DMS53 treated with DMSO at 0.1 percent for 48 hours (cell line): ENCODE measurements at regions not wholly inside any gene's neighbourhood (a gene's known extent, or its start where the extent isn't known, plus 50 kb on each side); places are given as distances from the start of the nearest gene placed in this dataset.
"Not testable (repeated sequence)": the region's sequence is repeated elsewhere in the genome, so short reads cannot be mapped to it uniquely, and the experiment has no call there.

Experiments
- DNase-seq: peaks from one replicate; lab custom pipeline; 2025; ENCODE audit not compliant: unreplicated experiment; lab: John Stamatoyannopoulos, UW

- no peak for DNase-seq
These were observed 54.0 kb upstream of the ANKRD28 start for GRCh38 chr3:15851735-15852134.

- peak; percentile 13 for DNase-seq
These were observed 61.0 kb upstream of the ANKRD28 start for GRCh38 chr3:15858547-15859506.

- DNase-seq = peak; percentile 5
These were observed 61.8 kb upstream of the ANKRD28 start for GRCh38 chr3:15859507-15860013.

GRCh38 chr3:15860014-15860934 is 62.5 kb upstream of the ANKRD28 start:
- DNase-seq = no peak

GRCh38 chr3:15861163-15861562 is 63.4 kb upstream of the ANKRD28 start:
- DNase-seq = no peak

GRCh38 chr3:15872807-15873206 is 75.0 kb upstream of the ANKRD28 start:
- DNase-seq = no peak

- no peak for DNase-seq
These were observed 75.6 kb upstream of the ANKRD28 start for GRCh38 chr3:15873415-15873814.

- no peak for DNase-seq
These were observed 77.4 kb upstream of the ANKRD28 start for GRCh38 chr3:15875016-15875689.

- DNase-seq = no peak
These were observed 78.9 kb upstream of the ANKRD28 start for GRCh38 chr3:15876669-15877068.

- DNase-seq = no peak
These were observed 80.0 kb upstream of the ANKRD28 start for GRCh38 chr3:15877813-15878212.

- DNase-seq = not testable (repeated sequence)
These were observed 82.0 kb upstream of the ANKRD28 start for GRCh38 chr3:15879787-15880186.

GRCh38 chr3:15882577-15882976 is 84.8 kb upstream of the ANKRD28 start:
- no peak for DNase-seq

- no peak for DNase-seq
These were observed 86.4 kb upstream of the ANKRD28 start for GRCh38 chr3:15884132-15884531.

- no peak for DNase-seq
These were observed 88.7 kb upstream of the ANKRD28 start for GRCh38 chr3:15886521-15886920.

- DNase-seq = no peak
These were observed 89.5 kb upstream of the ANKRD28 start for GRCh38 chr3:15887261-15887660.

GRCh38 chr3:15889936-15890335 is 92.2 kb upstream of the ANKRD28 start:
- no peak for DNase-seq

GRCh38 chr3:15892311-15893227 is 94.8 kb upstream of the ANKRD28 start:
- no peak for DNase-seq

GRCh38 chr3:15894382-15894781 is 96.6 kb upstream of the ANKRD28 start:
- DNase-seq = no peak

GRCh38 chr3:15896500-15896899 is 98.7 kb upstream of the ANKRD28 start:
- no peak for DNase-seq

- DNase-seq = no peak
These were observed 101.6 kb upstream of the ANKRD28 start for GRCh38 chr3:15899388-15899787.
